ENCODE measurements at regions not wholly inside any gene's neighbourhood (a gene's known extent, or its start where the extent isn't known, plus 50 kb on each side); places are given as distances from the start of the nearest gene placed in this dataset.
"Not testable (repeated sequence)": the region's sequence is repeated elsewhere in the genome, so short reads cannot be mapped to it uniquely, and the experiment has no call there.

DNA sequence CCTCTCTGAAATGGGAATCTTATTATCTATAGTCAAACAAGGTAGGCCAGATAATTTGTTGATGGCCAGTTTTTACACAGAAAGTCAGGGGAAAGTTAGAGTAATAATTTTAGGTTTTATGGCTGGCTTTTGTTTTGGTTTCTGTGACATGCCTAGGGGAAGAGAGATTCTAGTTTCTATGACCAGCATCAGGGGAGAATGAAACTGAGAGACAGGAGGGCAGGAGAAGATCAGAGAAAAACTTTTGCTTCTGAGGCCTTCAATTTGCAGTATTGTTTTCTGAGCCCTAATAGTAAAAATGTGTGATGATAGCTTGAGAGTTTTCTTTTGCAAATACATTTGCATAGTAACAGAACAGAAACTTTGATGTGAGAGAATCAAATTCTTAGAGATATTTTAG lies 564.3 kb downstream of the ZNF608 start:
- Histone ChIP-seq H3K27ac (ENCODE audit: low read depth, low read length) (no peak overlapping the region), H3K4me1 (ENCODE audit: control insufficient read depth, insufficient read depth, low read length, unreplicated experiment) (no peaks in the 10 kb centered on the region), H3K27me3 (ENCODE audit: insufficient read depth, low read length) (no peaks in the 10 kb centered on the region), H2AFZ (ENCODE audit: low read length, unreplicated experiment) (no peak overlapping the region), H3K79me2 (ENCODE audit: control insufficient read depth, insufficient read depth, low read length, unreplicated experiment) (no peaks in the 10 kb centered on the region), H3K36me3 (ENCODE audit: insufficient read depth, low read length) (no peaks in the 10 kb centered on the region), H3K4me3 (ENCODE audit: low read depth, low read length) (no peak overlapping the region)

DNA sequence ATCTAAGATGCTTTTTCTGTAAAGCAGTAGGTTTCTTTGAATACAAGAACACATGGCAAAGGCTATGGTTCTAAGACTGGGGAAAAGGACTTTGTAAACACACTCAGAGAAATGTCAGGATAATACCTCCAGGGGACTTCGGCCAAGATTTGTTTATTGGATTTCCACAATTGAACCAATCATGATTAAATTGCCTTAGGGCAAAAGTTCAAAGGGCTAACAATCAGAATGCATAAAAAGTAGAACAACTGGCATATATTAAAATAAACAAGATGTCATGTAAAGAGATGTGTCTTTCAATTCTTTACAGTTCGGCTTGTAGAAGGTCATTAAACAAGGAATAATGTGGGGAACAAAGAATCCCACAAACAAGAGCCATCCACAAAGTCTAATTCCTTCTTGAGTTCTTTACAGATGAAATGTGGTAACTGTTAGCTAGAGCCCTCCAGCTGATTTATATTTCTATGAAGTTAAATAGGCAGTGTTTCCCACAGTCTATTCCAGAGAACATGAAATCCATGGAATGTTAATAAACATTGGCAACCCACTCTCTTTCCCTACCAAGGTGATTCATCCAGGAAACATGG lies 565.5 kb downstream of the ZNF608 start:
- H3K79me2 ChIP-seq (ENCODE audit: control insufficient read depth, insufficient read depth, low read length, unreplicated experiment), result no peaks in the 10 kb centered on the region
- no peak overlapping the region for H3K27ac ChIP-seq (ENCODE audit: low read depth, low read length)
- H3K4me1 ChIP-seq (ENCODE audit: control insufficient read depth, insufficient read depth, low read length, unreplicated experiment), result peaks cover 3% of the 10 kb centered on the region
- H3K36me3 ChIP-seq (ENCODE audit: insufficient read depth, low read length), result no peaks in the 10 kb centered on the region
- no peak overlapping the region for H2AFZ ChIP-seq (ENCODE audit: low read length, unreplicated experiment)
- no peak overlapping the region for H3K4me3 ChIP-seq (ENCODE audit: low read depth, low read length)
- no peaks in the 10 kb centered on the region for H3K27me3 ChIP-seq (ENCODE audit: insufficient read depth, low read length)

- peaks cover 3% of the 10 kb centered on the region for H3K4me1 ChIP-seq (ENCODE audit: control insufficient read depth, insufficient read depth, low read length, unreplicated experiment)
- H3K36me3 ChIP-seq (ENCODE audit: insufficient read depth, low read length), result no peaks in the 10 kb centered on the region
- no peak overlapping the region for H2AFZ ChIP-seq (ENCODE audit: low read length, unreplicated experiment)
- H3K27me3 ChIP-seq (ENCODE audit: insufficient read depth, low read length), result no peaks in the 10 kb centered on the region
- H3K79me2 ChIP-seq (ENCODE audit: control insufficient read depth, insufficient read depth, low read length, unreplicated experiment), result no peaks in the 10 kb centered on the region
- H3K27ac ChIP-seq (ENCODE audit: low read depth, low read length), result no peak overlapping the region
- no peak overlapping the region for H3K4me3 ChIP-seq (ENCODE audit: low read depth, low read length)
These were observed 566.1 kb downstream of the ZNF608 start for GRCh38 chr5:124180299-124180874.

DNA sequence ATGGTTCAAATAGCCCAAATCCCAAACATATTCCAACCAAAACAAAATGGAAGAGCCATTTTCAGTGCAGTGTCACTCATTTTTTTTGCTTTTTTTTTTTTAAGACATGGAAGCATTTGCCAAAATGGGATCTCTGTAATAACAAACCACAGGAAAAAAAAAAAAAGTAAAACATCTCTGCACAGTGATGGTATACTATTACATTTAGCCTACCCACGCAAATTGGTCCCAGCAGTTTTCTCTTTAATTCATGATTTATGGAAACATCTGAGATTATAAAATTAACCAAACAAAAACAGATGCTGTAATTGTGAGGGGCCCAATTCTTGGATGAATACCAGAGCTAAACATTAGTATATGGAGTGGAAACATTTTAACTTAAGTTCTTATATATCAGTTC lies 566.6 kb downstream of the ZNF608 start:
- Histone ChIP-seq H3K79me2 (ENCODE audit: control insufficient read depth, insufficient read depth, low read length, unreplicated experiment) (no peaks in the 10 kb centered on the region), H3K36me3 (ENCODE audit: insufficient read depth, low read length) (no peaks in the 10 kb centered on the region), H3K4me1 (ENCODE audit: control insufficient read depth, insufficient read depth, low read length, unreplicated experiment) (peaks cover 3% of the 10 kb centered on the region), H2AFZ (ENCODE audit: low read length, unreplicated experiment) (no peak overlapping the region), H3K4me3 (ENCODE audit: low read depth, low read length) (no peak overlapping the region), H3K27me3 (ENCODE audit: insufficient read depth, low read length) (no peaks in the 10 kb centered on the region), H3K27ac (ENCODE audit: low read depth, low read length) (no peak overlapping the region)

DNA sequence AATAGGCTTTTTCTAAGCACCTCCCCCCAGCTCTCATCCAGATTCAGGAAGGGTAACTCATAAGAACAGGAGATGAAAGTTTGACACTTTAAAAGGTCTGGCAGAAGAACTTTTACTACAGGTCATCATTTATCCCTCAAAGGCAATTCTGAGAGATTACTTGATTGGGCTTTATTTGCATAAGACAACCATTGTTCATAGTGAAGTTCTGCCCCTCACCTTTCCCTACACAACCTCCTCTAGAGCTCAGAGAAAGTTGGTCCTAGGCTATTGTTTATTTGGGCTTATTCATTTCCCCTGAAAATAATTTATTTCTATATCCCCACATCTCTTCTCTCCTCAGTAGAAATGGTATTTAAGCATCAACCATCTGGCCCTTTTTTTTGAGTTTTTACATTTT lies 568.4 kb downstream of the ZNF608 start:
- no peaks in the 10 kb centered on the region for H3K79me2 ChIP-seq (ENCODE audit: control insufficient read depth, insufficient read depth, low read length, unreplicated experiment)
- H3K27me3 ChIP-seq (ENCODE audit: insufficient read depth, low read length), result no peaks in the 10 kb centered on the region
- no peak overlapping the region for H3K4me3 ChIP-seq (ENCODE audit: low read depth, low read length)
- H2AFZ ChIP-seq (ENCODE audit: low read length, unreplicated experiment), result no peak overlapping the region
- no peaks in the 10 kb centered on the region for H3K36me3 ChIP-seq (ENCODE audit: insufficient read depth, low read length)
- peaks cover 3% of the 10 kb centered on the region for H3K4me1 ChIP-seq (ENCODE audit: control insufficient read depth, insufficient read depth, low read length, unreplicated experiment)
- no peak overlapping the region for H3K27ac ChIP-seq (ENCODE audit: low read depth, low read length)

DNA sequence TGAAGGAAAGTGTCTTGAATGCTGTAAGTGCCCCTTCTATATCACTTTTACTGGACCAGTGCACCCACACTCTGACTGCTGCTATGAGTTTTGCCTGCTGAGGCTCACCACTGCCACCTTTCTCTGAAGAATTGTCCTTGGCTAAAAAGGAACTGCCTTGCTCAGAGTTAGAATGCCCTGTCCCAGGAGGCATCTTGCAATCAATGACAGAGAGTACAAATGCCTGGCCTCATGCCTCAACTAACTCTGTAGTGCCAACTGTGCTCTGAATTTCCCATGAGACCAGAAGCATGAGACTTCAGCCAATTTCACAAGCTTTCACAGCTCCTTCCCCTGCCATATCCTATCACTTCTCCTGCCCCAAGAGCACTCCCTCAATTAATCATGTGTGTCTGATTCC lies 569.7 kb downstream of the ZNF608 start:
- H3K4me3 ChIP-seq (ENCODE audit: low read depth, low read length), result no peak overlapping the region
- H3K36me3 ChIP-seq (ENCODE audit: insufficient read depth, low read length), result no peaks in the 10 kb centered on the region
- H2AFZ ChIP-seq (ENCODE audit: low read length, unreplicated experiment), result no peak overlapping the region
- H3K4me1 ChIP-seq (ENCODE audit: control insufficient read depth, insufficient read depth, low read length, unreplicated experiment), result peaks cover 3% of the 10 kb centered on the region
- no peaks in the 10 kb centered on the region for H3K79me2 ChIP-seq (ENCODE audit: control insufficient read depth, insufficient read depth, low read length, unreplicated experiment)
- H3K27ac ChIP-seq (ENCODE audit: low read depth, low read length), result no peak overlapping the region
- H3K27me3 ChIP-seq (ENCODE audit: insufficient read depth, low read length), result no peaks in the 10 kb centered on the region

DNA sequence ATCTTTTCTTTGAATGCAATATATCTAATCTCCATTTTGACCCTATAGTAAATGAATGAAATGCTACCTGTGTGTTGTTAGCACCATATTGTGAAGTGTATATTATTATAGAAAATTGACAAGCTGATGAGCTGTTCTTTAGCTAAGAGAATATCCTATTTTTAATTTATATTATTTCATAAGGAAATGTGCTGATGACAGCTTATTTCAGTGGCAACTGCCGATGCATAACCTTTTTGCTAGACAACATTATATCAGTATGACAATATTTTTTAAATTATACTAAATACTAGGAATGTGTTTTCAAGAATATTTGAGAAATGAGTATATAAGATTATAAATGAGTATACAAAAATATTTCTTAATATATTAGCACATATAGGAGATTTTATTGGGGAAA lies 573.1 kb downstream of the ZNF608 start:
- peaks cover 3% of the 10 kb centered on the region for H3K4me1 ChIP-seq (ENCODE audit: control insufficient read depth, insufficient read depth, low read length, unreplicated experiment)
- no peak overlapping the region for H3K27ac ChIP-seq (ENCODE audit: low read depth, low read length)
- H3K79me2 ChIP-seq (ENCODE audit: control insufficient read depth, insufficient read depth, low read length, unreplicated experiment), result no peaks in the 10 kb centered on the region

GRCh38 chr5:124172389-124173003 lies 573.9 kb downstream of the ZNF608 start:
- Histone ChIP-seq H3K4me3 (ENCODE audit: low read depth, low read length) (no peak overlapping the region), H3K36me3 (ENCODE audit: insufficient read depth, low read length) (no peaks in the 10 kb centered on the region), H2AFZ (ENCODE audit: low read length, unreplicated experiment) (no peak overlapping the region), H3K79me2 (ENCODE audit: control insufficient read depth, insufficient read depth, low read length, unreplicated experiment) (no peaks in the 10 kb centered on the region), H3K27me3 (ENCODE audit: insufficient read depth, low read length) (no peaks in the 10 kb centered on the region), H3K4me1 (ENCODE audit: control insufficient read depth, insufficient read depth, low read length, unreplicated experiment) (peaks cover 3% of the 10 kb centered on the region), H3K27ac (ENCODE audit: low read depth, low read length) (no peak overlapping the region)

More for the DNA sequence above, 573.1 kb downstream of the ZNF608 start:
- no peaks in the 10 kb centered on the region for H3K36me3 ChIP-seq (ENCODE audit: insufficient read depth, low read length)
- no peak overlapping the region for H2AFZ ChIP-seq (ENCODE audit: low read length, unreplicated experiment)
- no peaks in the 10 kb centered on the region for H3K27me3 ChIP-seq (ENCODE audit: insufficient read depth, low read length)
- H3K4me3 ChIP-seq (ENCODE audit: low read depth, low read length), result no peak overlapping the region

- not testable (repeated sequence) for H3K79me2 ChIP-seq (ENCODE audit: control insufficient read depth, insufficient read depth, low read length, unreplicated experiment); H3K27ac ChIP-seq (ENCODE audit: low read depth, low read length); H3K36me3 ChIP-seq (ENCODE audit: insufficient read depth, low read length); H3K27me3 ChIP-seq (ENCODE audit: insufficient read depth, low read length); H3K4me1 ChIP-seq (ENCODE audit: control insufficient read depth, insufficient read depth, low read length, unreplicated experiment); H2AFZ ChIP-seq (ENCODE audit: low read length, unreplicated experiment); H3K4me3 ChIP-seq (ENCODE audit: low read depth, low read length)
These were observed 578.3 kb downstream of the ZNF608 start for GRCh38 chr5:124168093-124168492.

DNA sequence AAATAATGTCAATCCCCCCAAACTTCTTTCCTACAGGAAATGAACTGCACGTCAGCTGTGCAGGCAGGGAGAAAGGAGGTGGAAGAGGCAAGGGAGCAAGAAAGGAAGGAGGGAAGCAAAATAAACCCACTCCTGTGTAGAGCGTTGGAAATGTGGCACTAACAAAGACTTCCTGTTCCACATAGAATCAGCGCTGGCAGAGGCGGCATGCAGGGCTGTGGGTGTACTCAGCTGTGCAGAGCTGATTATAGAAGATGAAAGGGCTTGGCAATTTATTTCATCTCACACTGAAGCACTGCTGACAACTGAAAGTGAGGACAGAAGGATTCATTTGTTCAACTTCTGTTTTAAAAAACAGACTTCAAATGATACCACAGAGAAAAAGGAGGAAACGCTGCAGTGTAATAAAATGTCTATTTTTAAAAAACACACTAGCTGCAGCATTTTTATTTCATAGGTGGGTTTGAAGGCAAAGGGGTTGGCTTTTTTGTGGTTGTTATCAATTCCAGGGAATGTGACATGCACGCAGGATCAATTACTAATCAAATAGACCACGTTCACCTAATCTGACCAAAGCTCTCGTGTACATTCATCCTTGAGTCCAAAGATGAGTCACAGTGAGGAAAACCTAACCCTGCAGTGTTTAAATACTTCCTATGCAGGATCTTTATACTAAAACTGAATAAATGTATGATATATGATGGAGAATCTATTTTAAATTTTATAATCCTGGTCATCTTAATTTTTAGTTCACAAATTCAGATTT lies 583.5 kb downstream of the ZNF608 start:
- H3K27me3 ChIP-seq (ENCODE audit: insufficient read depth, low read length), result no peaks in the 10 kb centered on the region
- H3K4me1 ChIP-seq (ENCODE audit: control insufficient read depth, insufficient read depth, low read length, unreplicated experiment), result no peaks in the 10 kb centered on the region
- no peak overlapping the region for H2AFZ ChIP-seq (ENCODE audit: low read length, unreplicated experiment)
- H3K4me3 ChIP-seq (ENCODE audit: low read depth, low read length), result peak overlapping the region; percentile 50
- no peaks in the 10 kb centered on the region for H3K36me3 ChIP-seq (ENCODE audit: insufficient read depth, low read length)
- H3K79me2 ChIP-seq (ENCODE audit: control insufficient read depth, insufficient read depth, low read length, unreplicated experiment), result no peaks in the 10 kb centered on the region
- H3K27ac ChIP-seq (ENCODE audit: low read depth, low read length), result no peak overlapping the region

Data from ACC112 (cell line).